ENCODE measurements at regions not wholly inside any gene's neighbourhood (a gene's known extent, or its start where the extent isn't known, plus 50 kb on each side); places are given as distances from the start of the nearest gene placed in this dataset.

DNA sequence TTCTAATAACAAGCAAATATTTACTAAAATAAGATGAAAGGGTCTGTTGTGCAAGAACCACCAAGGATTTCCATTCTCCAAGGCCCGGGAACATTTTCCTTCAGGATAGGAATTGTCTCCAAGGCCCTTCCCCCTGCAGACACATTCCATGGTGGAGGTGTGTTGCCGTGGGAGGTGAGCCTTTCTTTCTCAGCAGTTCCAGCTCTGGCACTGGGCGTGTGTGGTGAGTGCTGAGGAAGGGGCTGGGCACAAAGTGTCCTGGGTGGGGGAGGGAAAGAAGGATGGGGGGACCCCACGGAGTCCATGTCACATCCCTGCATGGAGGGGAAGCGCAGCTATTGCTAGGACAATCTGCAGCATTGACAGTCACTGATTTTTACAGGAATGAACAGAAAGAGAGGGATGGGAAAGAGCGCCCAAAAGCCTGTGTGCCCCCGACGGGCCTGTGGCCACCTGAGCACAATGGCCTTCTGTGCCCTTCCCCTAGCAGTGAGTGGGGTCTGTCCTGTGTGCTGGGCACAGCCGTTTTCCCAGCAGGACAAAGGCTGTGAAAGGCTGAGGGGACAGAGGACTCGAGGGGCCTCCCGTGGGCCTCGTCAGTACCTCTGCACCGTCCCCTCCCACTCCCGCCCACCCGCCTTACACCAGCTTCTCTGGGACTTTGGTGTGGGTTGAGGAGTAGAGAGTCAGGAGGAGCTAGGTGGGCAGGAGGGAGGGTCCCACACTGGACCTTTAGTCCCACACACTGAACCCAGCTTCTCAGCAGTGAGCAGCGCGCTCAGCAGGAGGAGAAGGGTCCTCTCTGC is 79.8 kb downstream of the PTGR3 start:
- TF ChIP-seq, protein P1, sequence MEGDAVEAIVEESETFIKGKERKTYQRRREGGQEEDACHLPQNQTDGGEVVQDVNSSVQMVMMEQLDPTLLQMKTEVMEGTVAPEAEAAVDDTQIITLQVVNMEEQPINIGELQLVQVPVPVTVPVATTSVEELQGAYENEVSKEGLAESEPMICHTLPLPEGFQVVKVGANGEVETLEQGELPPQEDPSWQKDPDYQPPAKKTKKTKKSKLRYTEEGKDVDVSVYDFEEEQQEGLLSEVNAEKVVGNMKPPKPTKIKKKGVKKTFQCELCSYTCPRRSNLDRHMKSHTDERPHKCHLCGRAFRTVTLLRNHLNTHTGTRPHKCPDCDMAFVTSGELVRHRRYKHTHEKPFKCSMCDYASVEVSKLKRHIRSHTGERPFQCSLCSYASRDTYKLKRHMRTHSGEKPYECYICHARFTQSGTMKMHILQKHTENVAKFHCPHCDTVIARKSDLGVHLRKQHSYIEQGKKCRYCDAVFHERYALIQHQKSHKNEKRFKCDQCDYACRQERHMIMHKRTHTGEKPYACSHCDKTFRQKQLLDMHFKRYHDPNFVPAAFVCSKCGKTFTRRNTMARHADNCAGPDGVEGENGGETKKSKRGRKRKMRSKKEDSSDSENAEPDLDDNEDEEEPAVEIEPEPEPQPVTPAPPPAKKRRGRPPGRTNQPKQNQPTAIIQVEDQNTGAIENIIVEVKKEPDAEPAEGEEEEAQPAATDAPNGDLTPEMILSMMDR (IDR thresholded peaks at IDR 0.05): no peak
- TF ChIP-seq POLR2A (IDR thresholded peaks at IDR 0.05): no peak

Measured in gastroesophageal sphincter (tissue), 3 donors.